SU-DHL-6 (cell line): ENCODE measurements at regions not wholly inside any gene's neighbourhood (a gene's known extent, or its start where the extent isn't known, plus 50 kb on each side); places are given as distances from the start of the nearest gene placed in this dataset.

Experiments used
- H2AFZ ChIP-seq: fragments of 200-600 bp; sonication (generic); 2 replicates; pipeline ENCODE4 v1.6.1; 2014; ENCODE audit warnings: low read depth, mild to moderate bottlenecking, moderate library complexity, mixed read lengths, antibody characterized with exemption, low read length; ENCODE audit not compliant: severe bottlenecking
- H3F3A ChIP-seq: fragments of 200-600 bp; shearing (Covaris generic); 2 replicates; pipeline ENCODE4 v1.6.0; 2016; ENCODE audit warnings: antibody characterized with exemption, mild to moderate bottlenecking; ENCODE audit not compliant: insufficient read depth
- H3K27ac ChIP-seq: fragments of 200-600 bp; sonication (generic); 2 replicates; pipeline ENCODE4 v1.5.1; 2016; ENCODE audit warnings: low read depth, mild to moderate bottlenecking, low read length, moderate library complexity, mixed read lengths
- H3K27me3 ChIP-seq: fragments of 200-600 bp; sonication (generic), shearing (Covaris generic); 2 replicates; pipeline ENCODE4 v1.6.0; 2014; ENCODE audit warnings: mild to moderate bottlenecking, low read length
- H3K36me3 ChIP-seq: fragments of 200-600 bp; sonication (generic); 2 replicates; pipeline ENCODE4 v1.6.1; 2014; ENCODE audit warnings: mild to moderate bottlenecking, low read length, mixed read lengths
- H3K4me2 ChIP-seq: fragments of 300-600, 200-600 bp; shearing (Covaris generic), sonication (generic); 2 replicates; pipeline ENCODE4 v1.6.0; 2014; ENCODE audit warnings: low read length, low read depth, mild to moderate bottlenecking; ENCODE audit not compliant: poor library complexity, severe bottlenecking
- H3K4me3 ChIP-seq: fragments of 200-600 bp; sonication (generic); 2 replicates; pipeline ENCODE4 v1.5.1; 2014; ENCODE audit warnings: antibody characterized with exemption, low read length, mild to moderate bottlenecking, mixed read lengths; ENCODE audit not compliant: insufficient read depth, poor library complexity, severe bottlenecking
- H3K79me2 ChIP-seq: fragments of 200-600 bp; sonication (generic); 2 replicates; pipeline ENCODE4 v1.6.1; 2014; ENCODE audit warnings: mild to moderate bottlenecking, low read length, moderate library complexity; ENCODE audit not compliant: insufficient read depth
- H3K9ac ChIP-seq: fragments of 200-600 bp; sonication (generic); 2 replicates; pipeline ENCODE4 v1.7.0; 2014; ENCODE audit warnings: mild to moderate bottlenecking, low read length
- H3K9me2 ChIP-seq: fragments of 200-600 bp; sonication (generic); replicated peaks from 2 replicates; pipeline ENCODE4 v1.6.1; 2014; ENCODE audit warnings: low read length; ENCODE audit not compliant: insufficient read depth
- H3K9me3 ChIP-seq: fragments of 200-600 bp; sonication (generic); 2 replicates; pipeline ENCODE4 v1.6.1; 2014; ENCODE audit warnings: low read length, mixed read lengths; ENCODE audit not compliant: insufficient read depth
- H4K20me1 ChIP-seq: fragments of 200-600 bp; sonication (generic); 2 replicates; pipeline ENCODE4 v1.6.1; 2014; ENCODE audit warnings: low read depth, mild to moderate bottlenecking, antibody characterized with exemption, low read length, moderate library complexity, mixed read lengths
- CTCF ChIP-seq: fragments of 200-600 bp; sonication (generic); IDR thresholded peaks from one replicate; pipeline ENCODE4 v1.5.1; 2017; ENCODE audit warnings: antibody characterized with exemption, mild to moderate bottlenecking, low read length, moderate library complexity; ENCODE audit not compliant: insufficient read depth, poor library complexity, severe bottlenecking
- EZH2phosphoT487 ChIP-seq: fragments of 200-600 bp; sonication (generic), shearing (Covaris generic); conservative IDR thresholded peaks from 2 replicates; pipeline ENCODE4 v1.6.1; 2018; ENCODE audit warnings: mild to moderate bottlenecking, antibody characterized with exemption, low read length, moderate library complexity, mixed read lengths

DNA sequence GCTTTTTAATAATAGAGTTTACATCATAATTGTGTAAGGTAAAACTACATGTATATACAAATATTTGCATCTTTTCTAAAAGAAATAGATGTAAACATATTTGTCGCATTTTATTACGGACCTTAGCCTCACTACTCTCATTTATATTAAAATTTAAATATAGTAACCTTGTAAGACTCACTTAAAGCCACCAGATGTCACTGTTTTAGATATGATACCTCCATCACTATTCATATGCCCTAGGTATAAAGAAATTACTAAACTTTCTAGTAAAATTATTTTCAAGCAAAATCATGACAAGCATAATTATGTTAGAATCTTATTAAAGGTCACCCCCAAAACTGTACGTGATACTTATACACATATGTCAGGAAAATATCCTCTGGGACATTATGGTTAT lies 674.3 kb upstream of the REG3G start:
- no peaks in the 10 kb centered on the region for H3K27me3 ChIP-seq
- H3K9me2 ChIP-seq: no peaks in the 10 kb centered on the region
- no peak overlapping the region for H3K9ac ChIP-seq
- H3K36me3 ChIP-seq: no peaks in the 10 kb centered on the region
- no peaks in the 10 kb centered on the region for H3K9me3 ChIP-seq
- no peaks in the 10 kb centered on the region for H3K79me2 ChIP-seq
- H3F3A ChIP-seq: no peaks in the 10 kb centered on the region
- no peak overlapping the region for H3K27ac ChIP-seq
- no peak for TF ChIP-seq EZH2phosphoT487
- TF ChIP-seq CTCF: peak; percentile 26
- H4K20me1 ChIP-seq: no peaks in the 10 kb centered on the region
- H2AFZ ChIP-seq: no peak overlapping the region
- H3K4me2 ChIP-seq: no peak overlapping the region
- H3K4me3 ChIP-seq: no peak overlapping the region

- TF ChIP-seq CTCF (no peak), EZH2phosphoT487 (no peak)
These were observed 672.3 kb upstream of the REG3G start for GRCh38 chr2:78353168-78353567.

DNA sequence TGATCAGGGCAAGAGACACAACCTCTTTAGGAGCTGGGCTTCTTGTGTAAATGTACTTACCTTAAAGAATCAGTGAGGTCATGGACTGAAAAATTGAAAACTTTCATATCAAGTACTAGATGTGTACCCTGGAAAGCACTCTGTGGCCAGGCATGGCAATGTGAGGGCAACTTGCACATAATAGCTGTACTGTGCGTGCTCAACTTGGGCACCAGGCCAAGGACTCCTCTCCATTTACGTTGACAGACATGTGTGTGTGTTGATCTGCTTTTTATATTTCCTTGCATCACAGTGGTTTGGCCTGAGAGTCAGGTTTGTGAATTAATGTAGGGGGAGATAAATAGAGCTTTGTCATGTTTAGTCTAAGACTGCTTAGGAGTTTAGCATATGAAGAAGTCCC lies 669.5 kb upstream of the REG3G start:
- Histone ChIP-seq H3K27me3 (no peaks in the 10 kb centered on the region), H3K79me2 (no peaks in the 10 kb centered on the region), H3K36me3 (no peaks in the 10 kb centered on the region), H3K9me2 (no peaks in the 10 kb centered on the region), H3K27ac (no peak overlapping the region), H3K9ac (no peak overlapping the region), H3K4me2 (no peak overlapping the region), H3F3A (no peaks in the 10 kb centered on the region), H4K20me1 (no peaks in the 10 kb centered on the region), H2AFZ (no peak overlapping the region), H3K9me3 (no peaks in the 10 kb centered on the region), H3K4me3 (no peak overlapping the region)
- TF ChIP-seq CTCF (no peak), EZH2phosphoT487 (no peak)

More at GRCh38 chr2:78353168-78353567, 672.3 kb upstream of the REG3G start:
- H3K9me2 ChIP-seq: no peaks in the 10 kb centered on the region
- no peaks in the 10 kb centered on the region for H4K20me1 ChIP-seq
- no peak overlapping the region for H3K4me3 ChIP-seq
- H3K9me3 ChIP-seq: no peaks in the 10 kb centered on the region
- no peak overlapping the region for H3K4me2 ChIP-seq
- H3K9ac ChIP-seq: no peak overlapping the region
- H3K27me3 ChIP-seq: no peaks in the 10 kb centered on the region
- H3K79me2 ChIP-seq: no peaks in the 10 kb centered on the region
- no peaks in the 10 kb centered on the region for H3K36me3 ChIP-seq
- no peaks in the 10 kb centered on the region for H3F3A ChIP-seq
- no peak overlapping the region for H3K27ac ChIP-seq
- H2AFZ ChIP-seq: no peak overlapping the region

DNA sequence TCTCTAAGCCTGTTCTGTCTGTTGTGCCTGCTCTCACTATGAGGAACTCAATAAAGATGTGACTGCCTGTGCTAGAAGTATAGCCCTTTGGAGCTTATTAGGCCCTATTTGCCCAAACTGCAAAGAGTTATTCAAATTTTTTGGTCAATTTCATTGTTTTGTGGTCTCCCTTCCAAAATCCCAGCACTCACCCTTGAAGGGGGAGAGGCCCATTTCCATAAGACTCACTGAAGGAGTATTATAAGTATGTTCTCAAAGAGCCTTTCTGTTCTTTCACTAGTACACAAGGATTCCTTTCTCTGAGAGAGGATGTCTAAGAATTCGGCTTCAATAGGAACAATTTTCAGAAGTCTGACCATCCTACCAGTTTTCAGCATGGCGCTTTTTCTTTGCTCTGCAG lies 641.9 kb upstream of the REG3G start:
- Histone ChIP-seq H3K27ac (no peak overlapping the region), H3K4me2 (no peak overlapping the region), H3K36me3 (no peaks in the 10 kb centered on the region), H2AFZ (no peak overlapping the region), H3K9me2 (no peaks in the 10 kb centered on the region), H4K20me1 (no peaks in the 10 kb centered on the region), H3K27me3 (no peaks in the 10 kb centered on the region), H3K9ac (no peak overlapping the region), H3K4me3 (no peak overlapping the region), H3K79me2 (no peaks in the 10 kb centered on the region), H3K9me3 (no peaks in the 10 kb centered on the region), H3F3A (no peaks in the 10 kb centered on the region)
- no peak for TF ChIP-seq EZH2phosphoT487
- TF ChIP-seq CTCF: no peak
